ENCODE measurements at regions not wholly inside any gene's neighbourhood (a gene's known extent, or its start where the extent isn't known, plus 50 kb on each side); places are given as distances from the start of the nearest gene placed in this dataset.

GRCh38 chr5:103804711-103805110 is 242.1 kb upstream of the NUDT12 start:
- Histone ChIP-seq H3K4me1 (peaks cover 0 to 5% (median 2%) of the 10 kb centered on the region in 4 donors), H3K9me3 (no peaks in the 10 kb centered on the region), H3K27ac (no peak overlapping the region), H3K27me3 (no peaks in the 10 kb centered on the region), H3K36me3 (no peaks in the 10 kb centered on the region), H3K4me3 (no peak overlapping the region)
- no peak for DNase-seq
- no peak for TF ChIP-seq CTCF (IDR thresholded peaks at IDR 0.05)
- no peak for TF ChIP-seq EP300 (IDR thresholded peaks at IDR 0.05)
- no peak for TF ChIP-seq POLR2A (IDR thresholded peaks at IDR 0.05)
- no peak for TF ChIP-seq POLR2AphosphoS5 (IDR thresholded peaks at IDR 0.05)
- intact Hi-C loops (cut with DNase I) = no loop called here
- 62 to 77% methylated on average over 2 of the region's 2 CpGs for WGBS, 2 donors

DNA sequence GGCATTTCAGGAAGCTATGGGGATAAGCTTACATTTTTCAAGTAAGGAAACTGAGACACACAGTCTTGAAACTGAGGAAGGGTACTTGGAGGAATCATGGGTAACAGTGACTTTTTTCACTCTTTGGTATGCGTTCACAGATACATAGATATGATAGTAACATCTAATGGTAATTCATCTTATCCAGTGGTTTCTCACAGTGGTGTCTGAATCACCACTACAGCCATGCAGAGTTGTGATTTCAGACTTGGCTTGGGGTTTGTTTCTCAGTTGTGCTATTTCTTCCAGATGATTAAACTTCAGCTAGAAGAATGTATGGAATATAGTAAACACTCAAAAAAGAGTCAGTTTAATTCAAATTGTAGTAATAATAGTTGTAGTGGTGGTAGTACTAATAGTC is 239.1 kb upstream of the NUDT12 start:
- TF ChIP-seq POLR2AphosphoS5 (IDR thresholded peaks at IDR 0.05) = no peak
- no peak for TF ChIP-seq POLR2A (IDR thresholded peaks at IDR 0.05)
- no peak for TF ChIP-seq CTCF (IDR thresholded peaks at IDR 0.05)
- no peak for TF ChIP-seq EP300 (IDR thresholded peaks at IDR 0.05)
- intact Hi-C loops (cut with DNase I) = no loop called here
- Histone ChIP-seq H3K36me3 (no peaks in the 10 kb centered on the region), H3K4me1 (no peaks in the 10 kb centered on the region), H3K4me3 (no peak overlapping the region), H3K27ac (no peak overlapping the region), H3K27me3 (no peaks in the 10 kb centered on the region), H3K9me3 (peaks cover 0 to 3% (median 0%) of the 10 kb centered on the region in 4 donors)
- DNase-seq = no peak
- WGBS, 2 donors = 80 to 92% methylated on average over 1 of the region's 1 CpG

- intact Hi-C loops (cut with DNase I) = no loop called here
Measured at GRCh38 chr5:103800741-103801495, 238.3 kb upstream of the NUDT12 start.

GRCh38 chr5:103793595-103794182 is 231.1 kb upstream of the NUDT12 start:
- Histone ChIP-seq H3K27me3 (no peaks in the 10 kb centered on the region), H3K9me3 (peaks cover 0 to 24% (median 13%) of the 10 kb centered on the region in 4 donors), H3K27ac (no peak overlapping the region), H3K4me1 (no peaks in the 10 kb centered on the region), H3K36me3 (no peaks in the 10 kb centered on the region), H3K4me3 (no peak overlapping the region)
- DNase-seq = no peak
- TF ChIP-seq EP300 (IDR thresholded peaks at IDR 0.05) (no peak), POLR2AphosphoS5 (IDR thresholded peaks at IDR 0.05) (no peak), CTCF (IDR thresholded peaks at IDR 0.05) (no peak), POLR2A (IDR thresholded peaks at IDR 0.05) (no peak)
- intact Hi-C loops (cut with DNase I) = no loop called here

More at GRCh38 chr5:103800741-103801495, 238.3 kb upstream of the NUDT12 start:
- Histone ChIP-seq H3K4me1 (no peaks in the 10 kb centered on the region), H3K27ac (no peak overlapping the region), H3K9me3 (peaks cover 0 to 3% (median 0%) of the 10 kb centered on the region in 4 donors), H3K36me3 (no peaks in the 10 kb centered on the region), H3K27me3 (no peaks in the 10 kb centered on the region), H3K4me3 (no peak overlapping the region)
- DNase-seq = no peak
- 48 to 49% methylated on average over 2 of the region's 2 CpGs for WGBS, 2 donors
- TF ChIP-seq POLR2A (IDR thresholded peaks at IDR 0.05) (no peak), POLR2AphosphoS5 (IDR thresholded peaks at IDR 0.05) (no peak), EP300 (IDR thresholded peaks at IDR 0.05) (no peak), CTCF (IDR thresholded peaks at IDR 0.05) (no peak)

Data from sigmoid colon (tissue), 6 donors.